A549 (cell line): ENCODE measurements at regions not wholly inside any gene's neighbourhood (a gene's known extent, or its start where the extent isn't known, plus 50 kb on each side); places are given as distances from the start of the nearest gene placed in this dataset.

Experiments used
- ATAC-seq, 2 experiments: fragments of 200-7000 bp in 1 of 2; fragments of >200 bp in 1 of 2; cut with Nextera tagmentation in 1 of 2; cut with Tn5 transposase in 1 of 2; 3 replicates each; pipeline versions ENCODE4 v1.8.0 to v1.9.1; 2018 to 2020; ENCODE audit warnings: mild to moderate bottlenecking in 1 of 2, moderate library complexity in 1 of 2
- CTCF ChIA-PET: fragments of 300-600 bp; sonication (Branson Sonifier 250); formaldehyde crosslinking; extraction: SDS; loops from one replicate; lab custom pipeline; 2021; ENCODE audit warnings: antibody characterized with exemption, inconsistent platforms; lab: Yijun Ruan, JAX
- POLR2A ChIA-PET: fragments of 350-600 bp; formaldehyde crosslinking; extraction: SDS; loops from one replicate; lab custom pipeline; 2021; ENCODE audit warnings: antibody characterized with exemption, inconsistent platforms; lab: Yijun Ruan, JAX
- DNase-seq, 2 experiments: peaks; one replicate each; pipeline versions ENCODE4 v3.0.0 to v3.0.0-alpha.2; 2011 to 2016; ENCODE audit warnings: low read depth in 1 of 2, low spot score in 1 of 2
- FAIRE-seq: peaks from 2 replicates; lab custom pipeline; 2011; peaks lifted over from hg19 to GRCh38; lab: Jason Lieb, UNC
- H3K27ac ChIP-seq, 2 experiments: fragments of >200 bp; sonication (Bioruptor Twin); formaldehyde crosslinking; 3 replicates each; pipeline ENCODE4 v1.5.1; 2016 to 2017
- H3K4me1 ChIP-seq: fragments of >200 bp; sonication (Bioruptor Twin); formaldehyde crosslinking; 3 replicates; pipeline ENCODE4 v1.6.1; 2016
- H3K4me2 ChIP-seq: fragments of >200 bp; sonication (Bioruptor Twin); formaldehyde crosslinking; 3 replicates; pipeline ENCODE4 v1.6.1; 2016
- H3K4me3 ChIP-seq: fragments of >200 bp; sonication (Bioruptor Twin); formaldehyde crosslinking; 3 replicates; pipeline ENCODE4 v1.5.1; 2016
- H3K9me3 ChIP-seq: fragments of >200 bp; sonication (Bioruptor Twin); formaldehyde crosslinking; 3 replicates; pipeline ENCODE4 v1.6.1; 2016
- ATOH8 ChIP-seq: fragments of 250-450 bp; sonication (Bioruptor Pico); IDR thresholded peaks from 2 replicates; pipeline ENCODE4 v1.5.0; 2020; ENCODE audit warnings: low read depth, mild to moderate bottlenecking, moderate library complexity
- BCL3 ChIP-seq: fragments of >200 bp; sonication (Bioruptor Twin); formaldehyde crosslinking; IDR thresholded peaks from 3 replicates; pipeline ENCODE4 v1.6.1; 2016
- CBX2 ChIP-seq: fragments of 200-600 bp; sonication (generic); IDR thresholded peaks from 2 replicates; pipeline ENCODE4 v1.6.1; 2016; ENCODE audit warnings: low read depth, mild to moderate bottlenecking, borderline replicate concordance
- CTCF ChIP-seq: fragments of >200 bp; sonication (Bioruptor Twin); formaldehyde crosslinking; IDR thresholded peaks from 3 replicates; pipeline ENCODE4 v1.5.1; 2016
- E2F6 ChIP-seq: IDR thresholded peaks from 2 replicates; pipeline ENCODE4 v1.6.1; 2012; ENCODE audit warnings: low read depth, borderline replicate concordance
- EP300 ChIP-seq, 2 experiments: fragments of >200 bp; sonication (Bioruptor Twin); formaldehyde crosslinking; IDR thresholded peaks; 2 replicates in 1 of 2; 3 replicates in 1 of 2; pipeline ENCODE4 v1.6.1; 2016 to 2017
- FOSL2 ChIP-seq, 2 experiments: fragments of 450-650 bp in 1 of 2; fragments of >200 bp in 1 of 2; sonication (Bioruptor Twin) in 1 of 2; formaldehyde crosslinking; IDR thresholded peaks; 2 replicates each; pipeline versions ENCODE4 v1.5.0 to v1.6.1; 2016 to 2020; ENCODE audit warnings: mild to moderate bottlenecking in 1 of 2, moderate library complexity in 1 of 2
- HDAC2 ChIP-seq: fragments of 200-600 bp; sonication (generic); IDR thresholded peaks from 2 replicates; pipeline ENCODE4 v1.6.1; 2016
- HOXA7 ChIP-seq: fragments of 250-450 bp; sonication (Bioruptor Pico); IDR thresholded peaks from 2 replicates; pipeline ENCODE4 v1.5.0; 2020; ENCODE audit warnings: mild to moderate bottlenecking, moderate library complexity
- HOXB5 ChIP-seq: fragments of 250-450 bp; sonication (Bioruptor Pico); IDR thresholded peaks from 2 replicates; pipeline ENCODE4 v1.5.0; 2020; ENCODE audit warnings: mild to moderate bottlenecking, moderate library complexity
- JUNB ChIP-seq: fragments of >200 bp; sonication (Bioruptor Twin); formaldehyde crosslinking; IDR thresholded peaks from 2 replicates; pipeline ENCODE4 v1.6.1; 2016
- MAZ ChIP-seq: fragments of 150-350 bp; IDR thresholded peaks from 2 replicates; pipeline ENCODE4 v1.6.1; 2014; ENCODE audit warnings: antibody characterized with exemption, low read depth, low read length, borderline replicate concordance
- MYC ChIP-seq: IDR thresholded peaks from 2 replicates; pipeline ENCODE4 v1.6.1; 2012; ENCODE audit warnings: mild to moderate bottlenecking, inconsistent platforms, low read length, improper control_type of control experiment, borderline replicate concordance
- NR3C1 ChIP-seq: fragments of >200 bp; sonication (Bioruptor Twin); formaldehyde crosslinking; IDR thresholded peaks from 3 replicates; pipeline ENCODE4 v1.6.1; 2017
- PBX3 ChIP-seq: IDR thresholded peaks from 2 replicates; pipeline ENCODE4 v1.6.1; 2012
- PHF8 ChIP-seq: fragments of 200-600 bp; sonication (generic); IDR thresholded peaks from 2 replicates; pipeline ENCODE4 v1.6.1; 2016; ENCODE audit warnings: low read depth, mild to moderate bottlenecking, antibody characterized with exemption, moderate library complexity, borderline replicate concordance
- POLR2A ChIP-seq: IDR thresholded peaks from 2 replicates; pipeline ENCODE4 v1.6.1; 2012; ENCODE audit warnings: mild to moderate bottlenecking, low read length
- POLR2AphosphoS2 ChIP-seq: conservative IDR thresholded peaks from 2 replicates; pipeline ENCODE4 v1.6.1; 2012; ENCODE audit warnings: low read length, improper control_type of control experiment, inconsistent platforms
- TFCP2L1 ChIP-seq: fragments of 250-450 bp; sonication (Bioruptor Pico); IDR thresholded peaks from 2 replicates; pipeline ENCODE4 v1.5.0; 2021; ENCODE audit warnings: mild to moderate bottlenecking
- USF2 ChIP-seq: fragments of 450-650 bp; IDR thresholded peaks from 2 replicates; pipeline ENCODE4 v1.6.1; 2014; ENCODE audit warnings: antibody characterized with exemption
- ZC3H11A ChIP-seq: fragments of 450-650 bp; IDR thresholded peaks from 2 replicates; pipeline ENCODE4 v1.6.1; 2014; ENCODE audit warnings: antibody characterized with exemption, mild to moderate bottlenecking
- ZNF302 ChIP-seq: fragments of 250-450 bp; sonication (Bioruptor Pico); IDR thresholded peaks from 2 replicates; pipeline ENCODE4 v1.9.0; 2021; ENCODE audit warnings: inconsistent platforms, mild to moderate bottlenecking, moderate library complexity
- WGBS: methylation state at CpG from one replicate; pipeline ENCODE4 v1.1.6; 2017; ENCODE audit errors: missing lambda C conversion rate; 5-methylcytosine and 5-hydroxymethylcytosine counted together

- TF ChIP-seq HDAC2, result no peak
Observed at GRCh38 chr11:70616317-70616716, 218.0 kb downstream of the CTTN start (continued).

- Histone ChIP-seq H3K27ac (no peak overlapping the region), H3K4me2 (no peak overlapping the region), H3K9me3 (peaks cover 12% of the 10 kb centered on the region; the same call in 2 of the 3 replicates), H3K4me1 (no peaks in the 10 kb centered on the region), H3K4me3 (no peak overlapping the region)
- ChIA-PET POLR2A (no interaction called here), CTCF (no interaction called here)
- TF ChIP-seq ATOH8 (CRISPR knock-in tag) (no peak), NR3C1 (no peak), MAZ (no peak), CBX2 (no peak), HOXB5 (no peak), JUNB (no peak)
- FAIRE-seq, result no peak
- ATAC-seq, result no peak
- 78% methylated on average over 12 of the region's 12 CpGs for WGBS
- DNase-seq, result no peak
Observed at GRCh38 chr11:70616938-70617654, 218.8 kb downstream of the CTTN start.

GRCh38 chr11:70618431-70619101 lies 220.2 kb downstream of the CTTN start:
- CTCF ChIA-PET, result no interaction called here
- Histone ChIP-seq H3K4me2 (no peak overlapping the region), H3K4me1 (no peaks in the 10 kb centered on the region), H3K4me3 (no peak overlapping the region), H3K9me3 (peaks cover 12% of the 10 kb centered on the region; the same call in 2 of the 3 replicates), H3K27ac (no peak overlapping the region)
- DNase-seq, result no peak
- FAIRE-seq, result no peak
- no peak for ATAC-seq
- TF ChIP-seq POLR2AphosphoS2 (no peak), HOXA7 (no peak), CBX2 (no peak), E2F6 (no peak), PHF8 (no peak), CTCF (no peak), ZC3H11A (no peak), EP300 (IDR thresholded peaks at IDR 0.05) (no peak), TFCP2L1 (CRISPR knock-in tag) (no peak), POLR2A (no peak), MYC (no peak), BCL3 (no peak), PBX3 (no peak), ZNF302 (no peak), FOSL2 (IDR thresholded peaks at IDR 0.05) (no peak), FOSL2 (CRISPR knock-in tag; IDR thresholded peaks at IDR 0.05) (no peak), USF2 (no peak)
- 88% methylated on average over 22 of the region's 22 CpGs for WGBS
- POLR2A ChIA-PET, result no interaction called here
